ENCODE measurements at regions not wholly inside any gene's neighbourhood (a gene's known extent, or its start where the extent isn't known, plus 50 kb on each side); places are given as distances from the start of the nearest gene placed in this dataset.

- in situ Hi-C loops (cut with MboI) (no loop called here), intact Hi-C loops (cut with micrococcal nuclease; ENCODE audit: unreplicated experiment) (loop anchor here (5.0 to 10.0 kb wide), 2 partner anchors 46 to 479 kb away; no protein-coding TSS in a partner anchor)
- no peak overlapping the region for H3K4me2 ChIP-seq (ENCODE audit: control insufficient read depth, insufficient read depth)
- no TSS peak for BruUV-seq (replicated peaks)
- no peak overlapping the region for H2AFZ ChIP-seq (ENCODE audit: control insufficient read depth, low read depth, low read length)
- no peaks in the 10 kb centered on the region for H3K36me3 ChIP-seq (ENCODE audit: control insufficient read depth in 2 of 2, insufficient read depth in 2 of 2, low read length in 1 of 2)
- no peak for ATAC-seq
- H4K20me1 ChIP-seq (ENCODE audit: control insufficient read depth, insufficient read depth), result no peaks in the 10 kb centered on the region
- DNase-seq (ENCODE audit: low read depth, low spot score), result no peak
- H3K4me1 ChIP-seq (ENCODE audit: control insufficient read depth, insufficient read depth, low read length), result peaks cover 4% of the 10 kb centered on the region
- no peak for FAIRE-seq
- ChIA-PET CTCF (interaction anchor here (0.5 to 1.3 kb wide), 4 partner anchors 8 to 40 kb away, joined by 3 to 6 read pairs (median 4); no protein-coding TSS in a partner anchor), SMC1A (ENCODE audit: uncharacterized antibody, unreplicated experiment) (interaction anchor here (1.2 kb wide), 1 partner anchor 8 kb away, joined by 4 read pairs; no protein-coding TSS in a partner anchor), POLR2A (interaction anchor here (0.6 kb wide), 1 partner anchor 300 kb away, joined by 4 read pairs; no protein-coding TSS in a partner anchor), RAD21 (ENCODE audit: unreplicated experiment) (interaction anchor here (1.3 to 1.6 kb wide), 2 partner anchors 10 to 56 kb away, joined by 4 read pairs; no protein-coding TSS in a partner anchor)
- H3K4me3 ChIP-seq, result no peak overlapping the region
- H3K27ac ChIP-seq (ENCODE audit: control insufficient read depth, insufficient read depth), result no peak overlapping the region
- no peaks in the 10 kb centered on the region for H3K79me2 ChIP-seq (ENCODE audit: control insufficient read depth, insufficient read depth, low read length)
- H3K27me3 ChIP-seq (replicated peaks in 1 of 2; ENCODE audit: control insufficient read depth in 2 of 2, insufficient read depth in 2 of 2, low read length in 1 of 2), result no peaks in the 10 kb centered on the region; a peak in 1 of 4 replicates
- 73% methylated on average over 4 of the region's 4 CpGs for WGBS (ENCODE audit: insufficient coverage, insufficient replicate concordance, low lambda C conversion rate, missing lambda C conversion rate)
- no peaks in the 10 kb centered on the region; the same call in 2 of the 3 replicates for H3K9me3 ChIP-seq (replicated peaks; ENCODE audit: control insufficient read depth, insufficient read depth, low read length)
- no peak overlapping the region for H3K9ac ChIP-seq (ENCODE audit: control insufficient read depth, insufficient read depth, low read length)
- TF ChIP-seq STAT1 (conservative IDR thresholded peaks at IDR 0.05) (no peak), CUX1 (IDR thresholded peaks at IDR 0.05; ENCODE audit: insufficient replicate concordance, low read depth, low read length) (no peak), IKZF1 (conservative IDR thresholded peaks at IDR 0.05) (no peak), NBN (IDR thresholded peaks at IDR 0.05) (no peak), CHD1 (IDR thresholded peaks at IDR 0.05; ENCODE audit: low read depth, low read length) (no peak), MEF2B (IDR thresholded peaks at IDR 0.05; ENCODE audit: partially characterized antibody, poor library complexity, severe bottlenecking) (no peak), POLR2AphosphoS5 (IDR thresholded peaks at IDR 0.05; ENCODE audit: low read length) (no peak), POU2F2 (IDR thresholded peaks at IDR 0.05; ENCODE audit: borderline replicate concordance, low read depth, low read length) (no peak), ZZZ3 (IDR thresholded peaks at IDR 0.05; ENCODE audit: control insufficient read depth, insufficient read length, low read depth) (no peak), GATAD2B (conservative IDR thresholded peaks at IDR 0.05; ENCODE audit: low read depth) (no peak), RB1 (IDR thresholded peaks at IDR 0.05; ENCODE audit: borderline replicate concordance) (no peak), ZBED1 (IDR thresholded peaks at IDR 0.05; ENCODE audit: borderline replicate concordance) (no peak), CREB1 (IDR thresholded peaks at IDR 0.05; ENCODE audit: low read depth) (no peak), SUPT20H (IDR thresholded peaks at IDR 0.05; ENCODE audit: borderline replicate concordance, control insufficient read depth, low read depth, low read length) (no peak)
Observed at GRCh38 chr15:31498756-31499155, 172.1 kb downstream of the KLF13 start.

Measured in GM12878 (cell line).